22Rv1 (cell line): ENCODE measurements at regions not wholly inside any gene's neighbourhood (a gene's known extent, or its start where the extent isn't known, plus 50 kb on each side); places are given as distances from the start of the nearest gene placed in this dataset.

Experiments
- ZFX ChIP-seq: fragments of 450-650 bp; IDR thresholded peaks from 2 replicates; pipeline ENCODE4 v1.6.1; 2017; ENCODE audit warnings: antibody characterized with exemption, borderline replicate concordance
- TF ChIP-seq, protein P1 (sequence below): fragments of 450-650 bp; IDR thresholded peaks from 2 replicates; pipeline ENCODE4 v1.5.1; 2017; ENCODE audit warnings: mild to moderate bottlenecking

DNA sequence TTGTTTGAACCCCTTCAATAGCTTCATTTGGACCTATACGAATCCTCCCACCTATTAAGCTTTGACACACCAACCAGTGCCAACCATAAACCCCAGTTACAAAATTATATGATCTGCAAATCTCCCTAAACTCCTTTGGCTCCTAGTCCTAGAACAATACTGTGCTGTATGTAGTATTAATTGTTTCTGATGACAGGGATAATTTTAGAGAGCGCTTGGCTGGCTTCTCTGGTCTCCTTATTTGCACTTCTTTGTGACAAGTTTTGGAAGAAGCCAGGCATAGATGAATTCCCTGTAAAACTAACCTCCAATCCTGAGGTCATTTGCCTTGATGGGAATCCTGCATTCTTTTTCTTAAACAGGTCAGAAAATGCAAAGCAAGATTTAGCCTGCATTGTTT is 433.0 kb downstream of the PPARGC1A start:
- TF ChIP-seq, protein P1, sequence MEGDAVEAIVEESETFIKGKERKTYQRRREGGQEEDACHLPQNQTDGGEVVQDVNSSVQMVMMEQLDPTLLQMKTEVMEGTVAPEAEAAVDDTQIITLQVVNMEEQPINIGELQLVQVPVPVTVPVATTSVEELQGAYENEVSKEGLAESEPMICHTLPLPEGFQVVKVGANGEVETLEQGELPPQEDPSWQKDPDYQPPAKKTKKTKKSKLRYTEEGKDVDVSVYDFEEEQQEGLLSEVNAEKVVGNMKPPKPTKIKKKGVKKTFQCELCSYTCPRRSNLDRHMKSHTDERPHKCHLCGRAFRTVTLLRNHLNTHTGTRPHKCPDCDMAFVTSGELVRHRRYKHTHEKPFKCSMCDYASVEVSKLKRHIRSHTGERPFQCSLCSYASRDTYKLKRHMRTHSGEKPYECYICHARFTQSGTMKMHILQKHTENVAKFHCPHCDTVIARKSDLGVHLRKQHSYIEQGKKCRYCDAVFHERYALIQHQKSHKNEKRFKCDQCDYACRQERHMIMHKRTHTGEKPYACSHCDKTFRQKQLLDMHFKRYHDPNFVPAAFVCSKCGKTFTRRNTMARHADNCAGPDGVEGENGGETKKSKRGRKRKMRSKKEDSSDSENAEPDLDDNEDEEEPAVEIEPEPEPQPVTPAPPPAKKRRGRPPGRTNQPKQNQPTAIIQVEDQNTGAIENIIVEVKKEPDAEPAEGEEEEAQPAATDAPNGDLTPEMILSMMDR: no peak
- TF ChIP-seq ZFX: no peak
